ENCODE measurements at regions not wholly inside any gene's neighbourhood (a gene's known extent, or its start where the extent isn't known, plus 50 kb on each side); places are given as distances from the start of the nearest gene placed in this dataset.
A peak's percentile ranks its signal among the peaks of the same experiment; 100 is the strongest.
"Not testable (repeated sequence)": the region's sequence is repeated elsewhere in the genome, so short reads cannot be mapped to it uniquely, and the experiment has no call there.

- DNase-seq = no peak
These were observed 50.1 kb downstream of the GCNT4 start for GRCh38 chr5:75002271-75002670.

DNA sequence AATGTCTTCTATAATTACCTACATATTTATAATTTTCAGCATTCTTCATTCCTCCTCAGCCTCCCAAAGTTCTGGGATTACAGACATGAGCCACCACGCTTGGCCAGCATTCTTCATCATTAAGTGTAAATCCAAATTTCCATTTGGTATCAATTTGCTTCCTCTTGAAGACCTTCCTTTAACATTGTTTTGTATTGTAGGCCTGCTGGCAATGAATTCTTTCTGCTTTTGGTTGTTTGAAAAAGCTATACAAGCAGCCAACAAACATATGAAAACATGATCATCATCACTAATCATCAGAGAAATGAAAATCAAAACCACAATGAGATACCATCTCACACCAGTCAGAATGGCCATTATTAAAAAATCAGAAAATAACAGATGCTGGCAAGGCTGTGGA is 56.4 kb downstream of the GCNT4 start:
- DNase-seq = no peak

DNA sequence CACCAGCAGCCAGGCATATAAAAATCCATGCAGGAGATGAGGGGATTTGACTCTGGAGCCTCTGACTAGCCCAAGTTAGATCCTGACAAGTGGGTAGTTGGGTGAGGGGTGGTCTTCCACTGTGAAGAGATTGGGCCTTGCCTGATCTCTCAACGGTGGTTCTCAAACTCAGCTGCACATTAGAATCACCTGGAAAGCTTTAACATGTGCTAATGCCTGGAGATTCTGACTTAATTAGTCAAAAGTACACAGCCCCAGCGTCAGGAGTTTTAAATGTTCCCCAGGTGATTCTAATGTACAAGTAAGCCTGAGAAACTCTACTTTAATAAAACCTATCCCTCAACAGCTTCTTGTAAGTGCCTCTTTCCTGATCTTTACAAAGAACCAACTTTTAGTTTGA is 57.5 kb downstream of the GCNT4 start:
- no peak for DNase-seq

- DNase-seq = no peak
These were observed 58.6 kb downstream of the GCNT4 start for GRCh38 chr5:74993743-74994142.

GRCh38 chr5:74992791-74993190 is 59.6 kb downstream of the GCNT4 start:
- no peak for DNase-seq

DNA sequence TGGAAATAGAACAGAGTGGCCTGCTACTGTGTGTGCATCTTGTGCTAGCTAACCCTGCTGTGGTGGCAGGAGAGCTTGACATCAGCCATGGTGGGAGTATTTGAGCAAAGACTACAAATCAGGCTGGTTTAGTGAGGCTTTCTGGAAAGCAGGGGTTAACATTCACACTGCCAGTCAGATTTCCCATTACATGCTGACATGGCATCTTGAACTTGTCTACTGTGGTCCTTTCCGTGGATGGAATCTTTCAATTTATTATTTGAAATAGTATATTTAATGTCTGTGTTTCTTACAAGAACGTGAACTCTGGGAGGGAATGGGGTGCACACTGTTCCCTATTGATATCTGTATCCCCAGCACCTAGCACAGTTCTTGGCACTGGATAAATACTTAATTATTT is 60.8 kb downstream of the GCNT4 start:
- DNase-seq = no peak

- DNase-seq = no peak
These were observed 62.2 kb downstream of the GCNT4 start for GRCh38 chr5:74990194-74990593.

DNA sequence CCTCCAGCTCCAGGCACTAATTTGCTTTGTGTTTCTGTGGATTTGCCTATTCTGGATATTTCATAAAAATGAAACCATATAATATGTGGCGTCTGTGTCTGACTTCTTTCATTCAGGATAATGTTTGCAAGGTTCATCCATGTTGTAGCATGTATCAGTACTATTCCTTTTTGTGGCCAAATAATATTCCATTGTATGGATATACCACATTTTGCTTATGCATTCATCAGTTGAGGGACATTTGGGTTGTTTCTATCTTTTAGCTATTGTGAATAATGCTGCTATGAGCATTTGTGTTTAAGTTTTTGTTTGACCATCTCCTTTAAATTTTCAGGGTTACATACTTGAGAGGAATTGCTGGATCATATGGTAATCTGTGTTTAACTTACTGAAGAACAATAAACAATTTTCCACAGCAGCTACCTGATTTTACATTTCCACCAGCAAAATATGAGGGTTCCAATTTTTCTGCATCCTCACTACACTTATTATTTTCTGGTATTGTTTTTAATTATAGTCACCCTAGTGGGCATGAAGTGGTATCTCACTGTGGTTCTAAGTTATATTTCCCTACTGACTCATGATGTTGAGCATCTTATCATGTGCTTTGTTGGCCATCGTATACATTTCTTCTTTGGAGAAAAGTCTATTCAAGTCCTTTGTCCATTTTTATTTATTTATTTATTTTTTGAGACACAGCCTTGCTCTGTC is 63.9 kb downstream of the GCNT4 start:
- no peak for DNase-seq

GRCh38 chr5:74978345-74978744 is 74.0 kb downstream of the GCNT4 start:
- DNase-seq = no peak

DNA sequence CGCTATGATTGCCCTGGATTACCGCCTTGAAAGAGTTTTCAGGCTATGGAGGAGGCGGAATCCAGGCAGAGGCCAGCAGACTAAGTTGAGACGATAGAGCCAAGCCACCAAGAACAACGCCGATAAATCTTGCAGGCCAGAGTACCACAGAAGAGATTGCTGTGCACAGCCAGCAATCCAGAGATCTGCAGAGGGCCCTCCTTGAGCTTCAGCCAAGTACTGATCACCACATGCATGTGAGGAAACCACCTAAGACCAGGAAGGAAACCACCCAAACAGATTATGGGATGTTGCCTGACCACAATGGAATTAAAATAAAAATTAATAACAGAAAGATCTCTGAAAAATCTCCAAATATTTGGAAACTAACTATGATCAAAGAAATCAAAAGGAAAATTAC is 74.9 kb downstream of the GCNT4 start:
- no peak for DNase-seq

DNA sequence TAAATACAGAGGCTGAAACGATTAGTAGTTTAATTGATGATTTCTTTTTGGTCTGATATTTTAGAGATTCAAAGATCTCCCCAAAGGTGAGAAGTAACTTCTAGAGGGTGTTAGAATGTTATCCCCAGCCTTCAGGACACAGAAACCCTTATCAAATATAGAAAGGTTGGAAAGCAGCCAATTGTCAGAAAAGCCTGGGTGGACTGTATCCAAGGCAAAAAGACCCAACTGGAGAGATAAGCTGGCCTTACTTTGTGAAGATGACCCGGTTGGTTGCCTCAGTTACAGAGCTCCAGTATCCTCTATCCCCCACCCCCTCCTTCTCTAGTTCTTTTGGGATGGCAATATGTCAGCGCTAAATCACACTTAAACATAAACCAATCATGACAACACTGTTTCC is 75.7 kb downstream of the GCNT4 start:
- no peak for DNase-seq

GRCh38 chr5:74975582-74975981 is 76.8 kb downstream of the GCNT4 start:
- DNase-seq = no peak

DNA sequence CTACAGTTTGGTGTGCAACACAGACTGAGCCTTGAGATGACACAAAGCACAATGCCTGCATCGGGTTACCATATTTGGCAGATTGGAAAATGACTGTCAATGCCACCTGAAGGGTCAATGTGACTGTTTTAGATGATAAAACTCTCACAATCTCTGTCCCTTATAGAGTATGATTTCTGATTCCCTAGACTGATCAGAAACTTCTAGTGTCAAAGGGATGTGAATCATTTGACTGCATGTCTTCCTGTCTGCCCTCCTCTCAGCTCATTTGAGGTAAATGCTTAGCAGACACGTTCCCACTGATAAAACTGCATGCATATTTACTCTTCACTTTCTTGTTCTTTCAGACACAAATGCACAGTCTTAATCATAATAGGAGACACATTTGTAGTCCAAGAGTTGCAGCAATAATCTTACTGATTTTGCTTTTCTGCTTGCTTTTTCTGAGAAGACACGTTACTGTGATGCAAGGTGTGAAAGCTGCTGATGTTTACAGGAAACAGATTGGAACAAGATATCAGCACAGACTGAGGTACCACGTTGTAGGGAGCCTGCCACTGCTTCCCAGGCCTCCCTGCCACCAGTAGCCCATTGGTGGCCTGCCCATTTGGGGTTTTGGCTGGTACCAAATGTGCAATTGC is 77.8 kb downstream of the GCNT4 start:
- DNase-seq = peak; percentile 8

- DNase-seq = no peak
These were observed 78.7 kb downstream of the GCNT4 start for GRCh38 chr5:74973694-74974093.

DNA sequence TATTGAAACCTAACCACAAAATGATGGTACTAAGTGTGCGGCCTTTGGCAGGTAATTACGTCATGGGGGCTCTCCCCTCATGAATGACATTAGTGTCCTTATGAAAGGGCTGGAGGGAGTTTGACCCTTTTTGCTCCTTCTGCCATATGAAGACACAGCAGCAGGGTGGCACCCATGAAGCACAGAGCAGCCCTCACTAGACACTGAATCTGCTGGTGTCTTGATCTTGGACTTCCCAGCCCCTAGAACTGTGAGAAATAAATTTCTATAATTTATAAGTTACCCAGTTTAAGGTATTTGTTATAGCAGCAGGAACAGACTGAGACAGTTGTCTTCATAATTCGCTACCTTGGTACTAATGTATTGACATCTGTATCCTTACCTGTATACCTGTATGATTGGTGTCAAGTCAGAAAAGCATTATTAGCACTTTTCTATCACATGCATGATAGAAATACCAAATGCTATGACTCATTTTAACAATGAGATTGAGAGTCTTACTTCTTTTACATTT is 80.4 kb downstream of the GCNT4 start:
- no peak for DNase-seq

- DNase-seq = not testable (repeated sequence)
These were observed 81.5 kb downstream of the GCNT4 start for GRCh38 chr5:74970891-74971290.

DNA sequence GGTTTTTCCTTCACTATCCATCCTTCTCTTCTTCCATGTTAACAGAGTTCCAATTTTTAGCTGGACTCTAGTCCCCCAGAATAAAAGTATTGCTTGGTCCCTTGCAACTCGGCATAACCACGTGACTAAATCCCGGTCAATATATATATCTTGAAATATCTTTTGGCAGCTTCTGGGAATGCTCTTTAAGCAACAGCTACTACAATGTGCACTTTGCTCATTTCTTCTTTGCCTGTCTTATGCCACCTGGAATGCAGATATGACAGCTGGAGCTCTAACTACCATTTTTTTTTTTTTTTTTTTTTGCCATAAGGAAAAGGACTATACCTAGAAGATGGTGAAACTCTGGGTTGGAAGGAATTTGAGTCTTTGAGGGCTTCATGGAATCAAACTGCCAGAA is 82.6 kb downstream of the GCNT4 start:
- no peak for DNase-seq

- no peak for DNase-seq
These were observed 86.0 kb downstream of the GCNT4 start for GRCh38 chr5:74966141-74967026.

DNA sequence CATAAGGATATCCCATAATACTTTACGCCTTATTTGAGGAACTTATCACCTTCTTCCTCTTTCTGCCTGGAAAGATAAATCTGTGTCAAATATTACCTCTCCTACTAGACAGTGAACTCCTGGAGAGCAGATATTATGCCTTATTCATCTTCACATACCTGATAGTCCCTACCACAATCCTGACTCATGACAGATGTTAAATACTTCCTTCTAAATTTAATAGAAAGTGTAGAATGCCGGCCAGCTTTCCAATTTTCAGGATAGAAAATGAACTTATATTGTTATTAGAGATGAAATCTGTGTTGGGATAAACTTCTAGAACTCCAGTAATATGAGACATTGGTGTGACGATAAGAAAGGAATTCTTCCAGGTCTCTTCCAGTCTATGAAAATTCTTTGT is 89.0 kb downstream of the GCNT4 start:
- DNase-seq = no peak

DNA sequence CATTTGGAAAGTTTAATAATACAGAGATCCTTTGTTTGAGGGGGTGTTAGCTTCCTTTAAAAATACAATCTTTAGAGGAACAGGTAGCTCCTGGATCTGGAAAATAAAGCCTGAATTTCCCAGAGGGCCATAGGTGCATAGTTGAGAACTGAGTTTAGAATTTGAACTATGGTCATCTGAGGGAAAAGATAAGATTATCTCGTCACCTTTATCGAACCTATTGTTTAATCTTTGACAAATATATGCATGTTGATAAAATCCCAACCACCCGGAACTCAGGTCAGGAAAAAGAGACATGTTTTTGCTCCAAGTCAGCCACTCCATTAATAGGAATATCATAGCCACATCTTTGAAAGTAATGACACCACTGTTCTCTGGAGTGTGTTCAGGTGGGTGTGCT is 91.7 kb upstream of the FAM169A start:
- DNase-seq = no peak

DNA sequence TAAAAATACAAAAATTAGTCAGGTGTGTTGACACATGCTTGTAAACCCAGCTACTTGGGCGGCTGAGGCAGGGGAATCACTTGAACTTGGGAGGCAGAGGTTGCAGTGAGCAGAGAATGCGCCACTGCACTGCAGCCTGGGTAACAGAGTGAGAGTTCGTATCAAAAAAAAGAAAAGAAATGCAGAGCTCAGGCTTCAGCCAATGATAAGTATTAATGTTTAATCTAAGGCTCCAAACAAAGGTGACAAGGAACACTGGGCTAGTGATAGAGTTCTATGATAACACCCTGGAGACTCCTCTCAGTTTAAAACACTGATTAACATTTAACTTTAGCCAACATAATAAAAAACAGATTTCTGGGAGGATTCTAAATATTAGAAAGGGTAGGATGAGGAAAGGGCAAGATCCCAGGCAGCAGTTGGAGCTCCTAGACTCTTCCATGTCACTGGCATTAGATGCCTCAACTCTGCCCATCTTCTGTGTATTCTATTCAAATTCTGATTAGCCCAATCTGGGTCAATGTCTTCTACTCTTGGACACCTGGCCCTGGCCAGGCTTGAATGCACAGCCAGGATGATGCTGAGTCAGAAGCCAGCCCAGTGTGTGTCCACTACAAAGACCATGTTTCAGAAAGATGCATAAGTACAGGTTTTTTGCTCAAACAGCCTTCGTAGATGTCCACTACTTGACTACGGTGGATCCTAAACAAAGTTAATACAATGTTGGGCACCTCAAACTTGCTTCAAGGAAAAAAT is 91.0 kb upstream of the FAM169A start:
- no peak for DNase-seq

DNA sequence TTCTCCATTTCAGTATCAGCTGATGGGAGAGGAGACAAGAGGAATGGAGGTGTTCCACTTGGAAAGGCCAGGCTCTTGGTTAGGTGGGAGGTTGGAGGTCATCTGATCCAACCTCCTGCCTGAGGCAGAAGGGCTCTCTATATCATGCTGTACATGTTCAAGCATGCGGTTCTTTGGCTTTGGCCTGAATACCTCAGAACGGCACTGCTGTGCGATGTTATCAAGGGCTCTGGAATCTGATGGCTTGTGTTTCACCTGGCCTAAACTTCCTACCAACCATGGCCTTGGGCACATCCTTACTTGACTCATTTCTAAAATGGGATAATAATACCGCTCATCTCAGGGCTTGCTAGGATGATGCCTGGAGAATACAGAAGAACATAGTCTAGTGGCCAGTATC is 90.1 kb upstream of the FAM169A start:
- no peak for DNase-seq

DNA sequence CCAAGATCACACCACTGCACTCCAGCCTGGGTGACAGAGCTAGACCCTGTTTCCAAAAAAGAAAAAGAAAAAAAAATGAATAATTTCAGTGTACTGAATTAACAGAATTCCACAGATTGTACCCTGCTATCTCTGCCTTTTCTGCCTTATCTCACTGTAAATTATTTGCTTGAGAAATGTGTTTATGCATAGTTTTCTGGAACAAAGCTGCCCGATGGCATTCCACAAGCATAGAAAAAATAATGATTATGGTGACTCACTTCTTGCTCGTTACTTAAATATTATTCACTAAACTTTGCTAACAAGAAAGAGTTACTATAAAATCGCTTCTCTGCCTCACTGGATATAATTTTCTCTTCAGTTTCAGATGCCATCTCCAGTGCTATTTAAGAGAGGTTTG is 88.7 kb upstream of the FAM169A start:
- no peak for DNase-seq

Data from stimulated activated CD4-positive, alpha-beta T cell treated with anti-CD3 and anti-CD28 coated beads, Interleukin-4, amount 100 ng/mL, for 24 hours (primary cell).